ENCODE measurements at regions not wholly inside any gene's neighbourhood (a gene's known extent, or its start where the extent isn't known, plus 50 kb on each side); places are given as distances from the start of the nearest gene placed in this dataset.

GRCh38 chr18:46373791-46374190 is 269.6 kb downstream of the HAUS1 start:
- H3K4me1 ChIP-seq, result no peaks in the 10 kb centered on the region
- intact Hi-C loops (cut with DNase I; ENCODE audit: low total_unique reads), result no loop called here
- no peaks in the 10 kb centered on the region for H3K27me3 ChIP-seq
- H3K9me3 ChIP-seq, result no peaks in the 10 kb centered on the region
- H3K27ac ChIP-seq, result no peak overlapping the region
- no peak for DNase-seq
- WGBS, 2 donors, result 87 to 88% methylated on average over 7 of the region's 7 CpGs
- no peaks in the 10 kb centered on the region for H3K36me3 ChIP-seq (ENCODE audit: low read depth, missing control alignments)
- no peak for TF ChIP-seq POLR2A (IDR thresholded peaks at IDR 0.05)
- TF ChIP-seq, protein P1, sequence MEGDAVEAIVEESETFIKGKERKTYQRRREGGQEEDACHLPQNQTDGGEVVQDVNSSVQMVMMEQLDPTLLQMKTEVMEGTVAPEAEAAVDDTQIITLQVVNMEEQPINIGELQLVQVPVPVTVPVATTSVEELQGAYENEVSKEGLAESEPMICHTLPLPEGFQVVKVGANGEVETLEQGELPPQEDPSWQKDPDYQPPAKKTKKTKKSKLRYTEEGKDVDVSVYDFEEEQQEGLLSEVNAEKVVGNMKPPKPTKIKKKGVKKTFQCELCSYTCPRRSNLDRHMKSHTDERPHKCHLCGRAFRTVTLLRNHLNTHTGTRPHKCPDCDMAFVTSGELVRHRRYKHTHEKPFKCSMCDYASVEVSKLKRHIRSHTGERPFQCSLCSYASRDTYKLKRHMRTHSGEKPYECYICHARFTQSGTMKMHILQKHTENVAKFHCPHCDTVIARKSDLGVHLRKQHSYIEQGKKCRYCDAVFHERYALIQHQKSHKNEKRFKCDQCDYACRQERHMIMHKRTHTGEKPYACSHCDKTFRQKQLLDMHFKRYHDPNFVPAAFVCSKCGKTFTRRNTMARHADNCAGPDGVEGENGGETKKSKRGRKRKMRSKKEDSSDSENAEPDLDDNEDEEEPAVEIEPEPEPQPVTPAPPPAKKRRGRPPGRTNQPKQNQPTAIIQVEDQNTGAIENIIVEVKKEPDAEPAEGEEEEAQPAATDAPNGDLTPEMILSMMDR (IDR thresholded peaks at IDR 0.05), result no peak
- H3K4me3 ChIP-seq, result no peak overlapping the region

DNA sequence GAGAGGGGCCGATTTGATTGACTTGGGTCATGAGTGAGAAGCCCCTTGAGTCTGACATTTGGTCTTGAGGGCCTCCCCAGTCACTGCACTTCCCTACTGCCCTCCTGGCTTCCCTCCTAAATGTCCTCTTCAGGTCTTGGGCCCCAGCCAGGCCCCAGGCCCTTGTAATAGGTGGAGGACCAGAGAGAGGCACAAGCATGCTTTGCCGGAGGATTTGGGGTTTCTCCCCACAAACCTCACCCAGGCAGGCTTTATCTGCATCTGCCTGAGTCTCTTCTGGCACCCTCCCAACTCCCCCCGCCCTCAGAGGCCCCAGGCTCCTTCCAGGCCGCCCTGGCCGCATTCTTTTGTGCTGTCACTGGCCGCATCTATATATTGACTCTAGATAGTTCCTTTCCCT is 270.7 kb downstream of the HAUS1 start:
- WGBS, 2 donors, result 67 to 78% methylated on average over 5 to 6 of the region's 6 CpGs
- no peak for TF ChIP-seq POLR2A (IDR thresholded peaks at IDR 0.05)
- TF ChIP-seq, protein P1 (IDR thresholded peaks at IDR 0.05), result no peak
- no peak for DNase-seq
- Histone ChIP-seq H3K27ac (no peak overlapping the region), H3K4me3 (no peak overlapping the region), H3K9me3 (no peaks in the 10 kb centered on the region), H3K4me1 (no peaks in the 10 kb centered on the region), H3K27me3 (no peaks in the 10 kb centered on the region), H3K36me3 (ENCODE audit: low read depth, missing control alignments) (no peaks in the 10 kb centered on the region)
- intact Hi-C loops (cut with DNase I; ENCODE audit: low total_unique reads), result no loop called here

DNA sequence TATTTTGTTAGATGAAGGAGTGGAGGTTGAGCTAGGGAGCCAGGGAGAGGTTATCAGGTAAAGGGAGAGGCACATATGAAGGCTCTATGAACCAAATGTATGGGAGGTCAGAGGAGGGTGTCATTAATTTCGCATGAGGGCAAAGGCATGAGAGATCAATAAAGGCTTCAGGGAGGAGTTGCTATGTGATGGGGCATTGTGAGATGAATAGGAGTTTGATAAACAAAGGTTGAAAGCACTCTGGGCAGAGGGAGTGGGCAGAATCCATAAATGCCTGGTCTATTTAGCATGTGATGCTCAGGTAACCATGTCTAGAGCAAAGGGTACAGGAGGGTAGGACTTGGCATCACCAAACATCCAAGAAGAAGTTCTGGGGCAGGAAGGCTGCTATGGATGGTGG is 273.4 kb downstream of the HAUS1 start:
- intact Hi-C loops (cut with DNase I; ENCODE audit: low total_unique reads), result no loop called here
- no peaks in the 10 kb centered on the region for H3K9me3 ChIP-seq
- H3K27me3 ChIP-seq, result no peaks in the 10 kb centered on the region
- TF ChIP-seq, protein P1 (IDR thresholded peaks at IDR 0.05), result no peak
- no peak for TF ChIP-seq POLR2A (IDR thresholded peaks at IDR 0.05)
- no peak overlapping the region for H3K27ac ChIP-seq
- no peak overlapping the region for H3K4me3 ChIP-seq
- H3K4me1 ChIP-seq, result no peaks in the 10 kb centered on the region
- 83 to 90% methylated on average over 1 of the region's 1 CpG for WGBS, 2 donors
- H3K36me3 ChIP-seq (ENCODE audit: low read depth, missing control alignments), result no peaks in the 10 kb centered on the region
- DNase-seq, result no peak

GRCh38 chr18:46378126-46378863 is 274.1 kb downstream of the HAUS1 start:
- Histone ChIP-seq H3K27ac (no peak overlapping the region), H3K36me3 (ENCODE audit: low read depth, missing control alignments) (no peaks in the 10 kb centered on the region), H3K4me1 (no peaks in the 10 kb centered on the region), H3K27me3 (no peaks in the 10 kb centered on the region), H3K4me3 (no peak overlapping the region), H3K9me3 (no peaks in the 10 kb centered on the region)
- no peak for DNase-seq
- WGBS, 2 donors, result 82 to 83% methylated on average over 11 to 12 of the region's 12 CpGs
- intact Hi-C loops (cut with DNase I; ENCODE audit: low total_unique reads), result no loop called here
- TF ChIP-seq, protein P1 (IDR thresholded peaks at IDR 0.05), result no peak
- TF ChIP-seq POLR2A (IDR thresholded peaks at IDR 0.05), result no peak

DNA sequence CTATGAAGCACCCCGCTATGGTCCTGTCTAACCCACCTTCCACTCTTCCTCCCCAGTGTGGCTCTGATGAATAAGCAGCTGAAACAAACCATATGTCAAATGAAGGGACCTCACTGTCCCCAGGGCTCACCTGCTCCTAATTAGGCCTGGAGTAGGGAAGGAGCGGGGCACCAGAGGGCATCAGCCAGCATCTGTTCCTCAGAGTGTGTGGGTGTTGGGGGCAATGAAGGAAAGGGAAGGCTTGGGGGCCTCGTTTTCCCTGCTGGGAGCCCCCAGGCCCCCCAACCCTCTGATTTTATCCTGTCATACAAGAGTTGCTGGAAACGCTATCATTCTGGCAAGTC is 274.7 kb downstream of the HAUS1 start:
- Histone ChIP-seq H3K4me3 (no peak overlapping the region), H3K4me1 (no peaks in the 10 kb centered on the region), H3K27ac (no peak overlapping the region), H3K27me3 (no peaks in the 10 kb centered on the region), H3K36me3 (ENCODE audit: low read depth, missing control alignments) (no peaks in the 10 kb centered on the region), H3K9me3 (no peaks in the 10 kb centered on the region)
- TF ChIP-seq POLR2A (IDR thresholded peaks at IDR 0.05), result no peak
- TF ChIP-seq, protein P1 (IDR thresholded peaks at IDR 0.05), result no peak
- 91 to 93% methylated on average over 3 to 4 of the region's 4 CpGs for WGBS, 2 donors
- intact Hi-C loops (cut with DNase I; ENCODE audit: low total_unique reads), result no loop called here
- no peak for DNase-seq
